ENCODE measurements at regions not wholly inside any gene's neighbourhood (a gene's known extent, or its start where the extent isn't known, plus 50 kb on each side); places are given as distances from the start of the nearest gene placed in this dataset.

- no peak for DNase-seq
Observed at GRCh38 chr6:25013246-25013645, 77.5 kb upstream of the RIPOR2 start.

GRCh38 chr6:25014369-25014768 lies 78.6 kb upstream of the RIPOR2 start:
- no peak for DNase-seq

- no peak for DNase-seq
Observed at GRCh38 chr6:25014791-25015560, 79.2 kb upstream of the RIPOR2 start.

GRCh38 chr6:25016014-25016720 lies 80.4 kb upstream of the RIPOR2 start:
- no peak for DNase-seq

- no peak for DNase-seq
Observed at GRCh38 chr6:25017486-25017885, 81.7 kb upstream of the RIPOR2 start.

GRCh38 chr6:25017932-25018567 lies 82.3 kb upstream of the RIPOR2 start:
- DNase-seq = no peak

GRCh38 chr6:25018568-25018954 lies 82.8 kb upstream of the RIPOR2 start:
- no peak for DNase-seq

- no peak for DNase-seq
Observed at GRCh38 chr6:25022140-25022553, 86.4 kb upstream of the RIPOR2 start.

GRCh38 chr6:25023781-25024180 lies 88.0 kb upstream of the RIPOR2 start:
- no peak for DNase-seq

GRCh38 chr6:25024821-25025220 lies 89.1 kb upstream of the RIPOR2 start:
- no peak for DNase-seq

- DNase-seq = no peak
Observed at GRCh38 chr6:25025248-25025918, 89.6 kb upstream of the RIPOR2 start.

- DNase-seq = no peak
Observed at GRCh38 chr6:25025919-25026301, 90.2 kb upstream of the RIPOR2 start.

- no peak for DNase-seq
Observed at GRCh38 chr6:25026723-25027122, 91.0 kb upstream of the RIPOR2 start.

- DNase-seq = no peak
Observed at GRCh38 chr6:25027221-25027916, 91.6 kb upstream of the RIPOR2 start.

GRCh38 chr6:25028328-25028727 lies 92.6 kb upstream of the RIPOR2 start:
- no peak for DNase-seq

- no peak for DNase-seq
Observed at GRCh38 chr6:25032934-25033333, 97.2 kb upstream of the RIPOR2 start.

- no peak for DNase-seq
Observed at GRCh38 chr6:25034431-25034921, 98.7 kb upstream of the RIPOR2 start.

GRCh38 chr6:25035174-25035511 lies 99.4 kb upstream of the RIPOR2 start:
- DNase-seq = no peak

- no peak for DNase-seq
Observed at GRCh38 chr6:25035512-25036435, 100.0 kb upstream of the RIPOR2 start.

- no peak for DNase-seq
Observed at GRCh38 chr6:25036461-25036860, 100.7 kb upstream of the RIPOR2 start.

- no peak for DNase-seq
Observed at GRCh38 chr6:25038300-25038699, 102.5 kb upstream of the RIPOR2 start.

GRCh38 chr6:25038999-25039398 lies 103.2 kb upstream of the RIPOR2 start:
- no peak for DNase-seq

Measured in cerebellar nuclear complex (tissue), 1 donor.